GM21515 (cell line): ENCODE measurements at regions not wholly inside any gene's neighbourhood (a gene's known extent, or its start where the extent isn't known, plus 50 kb on each side); places are given as distances from the start of the nearest gene placed in this dataset.

Experiments used
- ATAC-seq: cut with Tn5 transposase; IDR thresholded peaks from one replicate; pipeline ENCODE4 v1.9.1; 2021; ENCODE audit not compliant: unreplicated experiment

DNA sequence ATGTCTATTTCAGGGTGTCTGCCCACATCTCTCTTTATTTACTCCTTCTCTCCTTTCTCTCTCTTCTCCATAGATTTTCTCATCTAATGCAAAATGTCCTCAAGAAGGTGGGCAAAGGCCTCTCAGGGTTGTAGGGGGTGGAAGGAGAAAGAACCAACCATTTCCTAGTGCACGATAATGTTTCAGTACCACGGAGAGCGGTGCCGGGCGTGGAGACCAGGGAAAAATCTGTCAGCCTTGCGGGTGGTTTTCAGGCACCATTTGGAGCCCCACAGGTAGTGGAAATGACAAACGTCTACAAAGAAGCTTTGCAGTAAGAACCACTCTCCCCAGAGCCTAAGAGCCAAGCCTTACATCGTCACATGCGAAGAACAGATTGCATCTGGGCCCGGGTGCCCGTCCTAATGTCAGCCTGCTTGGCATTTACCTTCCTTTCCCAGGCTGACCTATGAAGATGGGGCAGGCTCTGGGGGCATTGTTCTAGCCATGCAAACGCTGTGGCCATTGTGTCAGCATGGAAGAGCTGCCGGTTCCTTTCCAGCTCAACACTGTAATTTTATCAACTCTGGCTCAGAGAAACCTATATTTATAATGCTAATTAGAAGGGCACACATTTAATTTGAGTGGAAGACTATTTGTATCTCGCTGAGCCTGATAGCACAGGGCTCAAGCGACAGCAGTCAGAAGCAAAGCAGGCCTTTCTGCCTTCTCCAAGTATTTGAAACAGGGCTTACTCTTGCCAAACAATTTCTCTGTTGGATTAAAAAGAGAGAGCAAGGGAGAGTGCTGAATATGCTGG lies 430.1 kb upstream of the WWC1 start:
- ATAC-seq: no peak

DNA sequence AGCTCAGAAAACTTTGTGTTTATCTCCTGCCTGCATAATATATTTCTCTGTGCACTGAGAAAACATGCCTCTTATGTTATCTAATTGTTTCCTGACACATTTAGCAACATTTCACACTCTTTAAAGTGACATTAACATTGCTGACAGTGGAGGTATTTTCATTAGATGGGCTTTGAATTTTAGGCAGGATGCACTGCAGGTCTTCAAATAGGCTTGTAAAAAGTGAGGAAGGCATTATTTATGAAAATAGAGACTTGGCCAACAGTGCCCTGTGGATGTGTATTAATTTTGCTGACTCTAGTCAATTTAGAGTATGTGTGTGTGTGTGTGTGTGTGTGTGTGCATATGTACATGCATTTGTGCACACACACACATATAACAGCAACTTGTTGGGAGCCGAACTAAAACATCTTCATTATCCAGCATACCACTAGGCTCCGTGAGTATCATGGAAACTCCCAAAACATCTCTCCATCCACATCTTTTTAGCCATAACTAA lies 429.5 kb upstream of the WWC1 start:
- ATAC-seq: no peak

DNA sequence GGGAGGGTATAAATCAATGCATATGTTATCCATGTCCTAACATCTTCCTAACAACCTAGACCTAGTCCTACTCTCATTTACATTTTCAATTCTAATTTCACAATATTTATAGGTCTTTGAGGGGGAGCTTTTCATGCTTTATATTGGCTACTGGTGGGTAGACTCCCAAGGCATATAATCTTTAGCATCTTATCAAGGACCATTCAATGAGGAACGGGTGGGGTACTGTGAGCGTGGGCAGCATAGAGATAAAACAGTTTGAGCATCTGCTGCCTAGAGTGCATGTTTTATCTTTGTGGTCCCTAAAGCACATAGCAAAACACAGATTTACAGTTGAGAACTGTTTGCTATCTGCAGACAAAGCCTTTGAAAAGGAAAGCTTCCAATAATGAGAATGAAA lies 427.6 kb upstream of the WWC1 start:
- no peak for ATAC-seq

DNA sequence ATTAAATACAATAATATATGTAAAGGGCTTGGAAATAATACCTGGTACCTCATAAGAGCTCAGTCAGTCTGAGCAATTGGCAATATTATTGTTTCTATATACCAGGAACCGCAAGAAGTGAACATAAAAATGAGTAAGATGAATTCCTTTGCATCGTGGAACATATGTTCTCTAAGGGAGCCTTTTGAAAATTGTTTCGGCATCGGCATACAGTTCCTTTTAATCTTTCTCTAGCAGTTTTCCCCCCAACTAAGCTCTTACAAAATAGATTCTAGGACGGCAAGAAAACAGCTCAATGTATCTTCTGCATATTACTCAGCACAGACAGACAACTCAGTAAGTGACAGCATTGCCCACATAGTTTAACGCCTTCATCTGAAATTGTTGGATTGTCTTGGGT lies 426.6 kb upstream of the WWC1 start:
- ATAC-seq: no peak

DNA sequence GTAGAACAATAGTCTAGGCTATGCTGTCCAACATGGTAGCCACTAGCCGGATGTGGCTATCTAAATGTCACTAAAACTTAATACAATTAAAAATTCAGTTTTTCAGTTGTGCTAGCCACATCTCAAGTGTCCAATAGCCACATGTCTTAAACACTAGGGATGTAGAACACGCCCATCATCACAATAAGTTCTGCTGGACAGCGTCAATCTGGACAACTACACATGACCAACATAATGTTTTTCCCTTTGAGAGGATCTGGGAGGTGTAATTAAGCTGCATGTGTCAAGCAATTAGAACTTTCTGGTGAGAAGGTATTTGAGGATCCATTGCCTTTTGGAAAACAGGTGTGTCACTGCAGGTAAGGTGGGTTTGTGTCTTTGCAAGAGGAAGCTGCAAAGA lies 424.6 kb upstream of the WWC1 start:
- ATAC-seq: no peak

DNA sequence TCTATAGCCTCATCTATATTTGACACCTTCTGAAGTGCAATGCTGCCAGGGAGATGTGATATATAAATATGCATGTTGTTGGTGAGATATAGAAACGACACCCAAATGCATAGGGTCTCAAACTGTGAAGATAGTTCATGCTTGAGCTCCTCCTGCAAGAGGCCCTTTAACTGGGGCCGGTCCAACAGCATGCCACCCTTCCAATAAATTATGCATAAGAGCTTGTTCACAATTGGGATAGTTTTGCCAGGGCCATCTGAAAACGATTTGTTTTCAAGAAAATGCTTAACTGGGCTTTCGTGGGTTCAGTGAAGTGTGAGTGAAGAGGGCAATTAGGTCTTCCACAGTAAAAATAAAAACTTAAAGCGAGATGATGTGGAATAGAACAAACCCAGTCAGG lies 424.2 kb upstream of the WWC1 start:
- ATAC-seq: no peak

DNA sequence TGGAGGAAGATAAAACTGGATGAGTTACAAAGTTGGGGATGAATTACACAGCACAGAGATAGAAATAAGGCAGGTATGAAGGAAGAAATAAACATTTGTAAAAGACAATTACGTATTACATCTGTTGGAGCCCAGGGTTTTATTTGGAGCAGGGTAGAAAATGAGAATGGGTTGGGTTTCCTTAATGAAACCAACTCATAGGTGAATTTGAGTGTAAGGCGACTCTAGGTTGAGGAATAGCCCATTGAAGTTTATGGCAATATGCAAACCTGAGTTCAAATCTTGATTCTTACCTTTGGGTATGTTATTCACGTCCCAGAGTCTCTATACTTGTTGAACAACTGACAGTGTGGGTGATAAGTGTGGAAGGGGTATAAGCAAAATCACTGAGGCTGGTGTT lies 422.3 kb upstream of the WWC1 start:
- ATAC-seq: no peak

DNA sequence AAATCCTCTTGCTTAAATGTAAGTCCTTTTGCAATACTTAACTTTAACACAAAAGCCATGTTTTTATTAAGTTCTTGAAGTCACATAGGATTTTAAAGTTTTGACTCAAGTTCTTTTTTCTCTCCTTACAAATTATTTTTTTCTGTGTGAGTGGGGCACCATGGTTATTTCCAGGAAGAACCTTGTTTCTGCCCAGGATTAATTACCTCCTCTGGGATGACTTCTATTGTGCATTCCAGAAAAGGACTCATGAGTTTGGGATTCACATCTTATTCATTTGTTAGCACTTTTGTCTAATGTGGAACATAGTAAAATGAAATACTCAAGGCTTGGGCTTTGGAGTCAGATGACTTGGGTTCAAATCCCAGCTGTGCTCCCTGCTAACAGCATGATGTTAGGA lies 421.4 kb upstream of the WWC1 start:
- no peak for ATAC-seq

DNA sequence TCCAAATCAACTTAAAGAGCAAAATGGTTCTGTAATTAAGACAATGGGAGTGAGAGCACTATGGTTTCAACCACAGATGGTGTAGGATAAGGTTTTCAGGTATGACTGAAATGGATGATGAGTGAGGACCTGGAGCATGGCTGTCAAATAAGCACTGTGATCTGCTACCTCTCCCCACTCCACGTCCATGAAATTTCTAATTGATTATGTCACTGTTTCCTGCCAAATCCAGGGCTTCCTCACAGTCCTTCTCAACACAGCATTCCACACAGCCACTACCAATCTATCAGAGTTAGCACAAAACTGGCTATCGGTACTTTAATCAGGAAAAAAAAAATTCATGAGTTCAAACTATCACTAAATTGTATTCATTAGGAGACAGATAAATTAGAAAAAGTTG lies 420.4 kb upstream of the WWC1 start:
- no peak for ATAC-seq

DNA sequence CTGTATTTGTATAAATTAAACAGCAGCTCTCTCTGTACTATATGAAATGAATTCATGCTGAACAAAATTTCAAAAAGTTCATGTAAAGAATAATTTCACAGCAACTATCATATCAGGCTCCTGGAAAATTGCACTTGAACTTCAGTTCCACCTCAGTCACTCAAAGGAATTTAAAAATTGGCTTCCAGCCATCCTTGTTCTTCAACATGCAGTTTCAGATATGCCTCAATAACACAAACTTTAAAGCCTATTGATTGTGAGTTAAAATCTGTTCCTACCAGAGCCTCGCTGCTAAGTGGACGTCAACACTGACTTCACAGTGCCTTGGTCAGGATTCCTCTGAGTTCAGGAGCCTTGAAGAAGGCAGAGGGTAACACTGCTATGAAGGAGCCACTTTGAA lies 418.7 kb upstream of the WWC1 start:
- no peak for ATAC-seq

DNA sequence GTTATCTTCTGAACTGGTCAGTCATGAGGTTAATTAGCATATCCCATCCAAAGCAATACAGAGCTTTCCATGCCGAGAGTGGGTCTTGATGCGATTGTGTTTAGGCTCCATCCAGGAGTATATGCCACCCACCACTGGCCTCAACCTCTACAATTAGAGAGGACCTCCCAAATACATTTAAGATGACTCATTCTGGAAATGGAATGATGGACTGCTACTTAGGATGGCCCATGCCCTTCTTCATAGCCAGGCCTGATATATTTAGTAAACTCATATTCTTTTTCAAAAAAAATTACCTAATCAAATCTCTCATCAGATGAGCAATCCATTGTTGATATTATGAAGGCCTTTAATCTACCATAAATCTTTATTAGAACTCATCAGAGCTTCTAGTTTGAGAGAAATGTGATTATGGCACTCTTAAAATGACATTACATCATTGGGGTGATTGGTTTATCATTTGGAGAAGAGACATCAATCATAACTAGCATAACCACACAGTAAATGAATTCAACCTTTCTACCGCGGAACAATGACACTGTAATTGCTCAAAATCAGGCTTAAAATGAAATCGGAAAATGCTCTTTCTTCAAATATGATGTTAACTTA lies 414.2 kb upstream of the WWC1 start:
- ATAC-seq: no peak

DNA sequence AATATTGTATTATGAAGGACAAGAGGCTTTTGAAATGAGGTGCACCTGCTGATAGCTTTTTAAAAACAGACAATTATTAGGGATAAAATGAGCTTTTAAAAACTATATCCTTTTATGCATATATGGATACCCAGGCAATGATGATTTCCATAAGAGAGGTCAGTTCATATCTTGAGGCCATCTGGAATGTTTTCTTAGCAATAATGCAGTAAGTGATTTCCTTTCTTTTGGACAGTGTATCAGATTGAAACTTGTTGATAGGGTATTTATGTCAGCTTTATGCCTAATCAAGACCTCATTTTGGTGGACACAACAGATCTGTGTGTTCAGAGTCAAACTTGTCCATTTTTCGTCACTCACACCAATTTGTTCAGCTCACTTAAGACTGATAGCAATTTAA lies 413.5 kb upstream of the WWC1 start:
- no peak for ATAC-seq

DNA sequence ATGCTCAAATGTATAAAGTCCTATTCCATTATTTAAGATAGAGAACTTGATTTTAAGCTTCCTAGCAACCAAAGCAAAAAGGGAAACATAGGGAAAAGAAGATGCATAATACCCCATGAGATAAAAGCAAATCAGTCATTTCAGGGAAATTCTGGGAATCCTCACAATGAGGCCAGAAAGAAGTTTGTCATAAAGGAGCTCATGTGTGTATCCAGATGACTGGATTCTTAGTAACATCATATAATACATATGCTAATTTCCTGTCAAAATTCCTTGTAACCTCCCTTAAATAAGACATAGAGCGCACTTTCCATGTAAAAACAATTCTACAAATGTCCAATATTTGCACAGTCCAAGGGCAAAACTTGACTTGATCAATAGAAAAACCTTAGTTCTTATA lies 411.0 kb upstream of the WWC1 start:
- no peak for ATAC-seq

DNA sequence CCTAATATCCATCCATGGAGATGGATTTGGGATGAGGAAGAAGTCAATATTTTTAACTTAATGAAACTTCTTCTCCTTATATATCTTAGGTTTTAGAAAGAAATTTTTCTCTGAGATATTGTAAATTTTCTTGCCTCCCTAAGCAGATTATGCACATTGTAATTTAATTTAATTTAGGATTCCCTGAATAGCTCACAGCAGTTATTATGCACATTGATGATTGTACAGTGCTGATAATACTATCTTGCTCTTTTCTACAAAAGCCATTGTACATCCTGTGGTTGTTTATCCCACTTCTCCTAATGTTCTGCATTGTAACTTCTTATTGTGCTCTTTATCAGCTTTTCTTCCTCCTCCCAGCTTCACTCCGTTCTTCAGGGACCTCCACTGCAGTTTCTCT lies 410.4 kb upstream of the WWC1 start:
- no peak for ATAC-seq

DNA sequence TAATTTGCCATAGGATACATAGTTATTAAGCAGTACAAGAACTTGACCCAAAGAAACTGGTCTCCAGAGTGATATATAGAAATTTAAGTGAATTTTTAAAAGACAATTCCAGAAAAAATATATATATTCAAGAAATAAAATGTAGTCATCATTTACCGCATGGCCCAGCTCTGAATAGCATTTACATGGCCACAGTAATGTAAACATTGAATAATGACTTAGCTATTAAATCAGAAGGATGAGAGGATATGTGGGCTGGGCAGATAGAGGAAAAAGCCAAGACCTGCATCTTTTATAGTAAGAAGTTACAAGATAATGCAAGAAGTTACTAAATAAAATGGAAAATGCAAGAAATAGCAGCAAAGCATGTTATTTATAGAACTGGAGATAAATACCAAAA lies 405.2 kb upstream of the WWC1 start:
- ATAC-seq: no peak

DNA sequence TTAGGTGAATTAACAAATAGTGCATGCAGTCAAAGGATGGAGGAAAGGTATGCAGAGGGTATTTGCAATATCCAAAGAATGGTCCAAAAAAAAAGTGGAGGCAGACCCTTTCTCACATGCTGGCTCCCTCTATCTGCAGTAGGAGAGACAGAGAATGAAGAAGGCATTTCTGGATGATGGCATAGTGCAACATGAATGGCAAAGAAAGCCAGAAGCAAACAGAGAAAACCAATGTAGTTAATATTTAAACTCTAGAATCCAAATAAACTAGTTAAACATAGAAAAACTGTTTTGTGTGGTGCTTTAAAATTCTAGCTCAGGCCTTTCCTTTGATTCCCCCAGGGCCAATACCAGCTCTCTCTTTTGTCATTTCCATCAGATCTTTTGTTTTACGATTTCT lies 403.1 kb upstream of the WWC1 start:
- no peak for ATAC-seq

DNA sequence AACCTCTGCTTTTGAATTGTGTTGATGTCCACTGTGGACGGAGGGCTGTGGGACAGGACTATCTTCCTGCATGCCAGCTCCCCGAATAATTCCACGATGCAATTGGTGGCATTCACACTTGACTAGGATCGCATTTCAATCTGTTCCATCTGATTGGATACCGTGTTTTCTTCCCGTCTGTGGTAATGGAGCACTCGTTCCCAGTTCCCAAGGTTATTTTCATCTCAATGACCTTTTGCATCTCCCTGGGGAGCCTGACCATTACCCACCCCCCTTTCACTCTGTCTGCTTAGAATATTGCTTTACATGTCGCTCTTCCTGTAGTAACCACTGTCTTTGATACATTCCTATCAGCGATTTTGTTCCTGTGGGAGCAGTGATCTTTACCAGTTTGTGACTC lies 402.2 kb upstream of the WWC1 start:
- no peak for ATAC-seq

DNA sequence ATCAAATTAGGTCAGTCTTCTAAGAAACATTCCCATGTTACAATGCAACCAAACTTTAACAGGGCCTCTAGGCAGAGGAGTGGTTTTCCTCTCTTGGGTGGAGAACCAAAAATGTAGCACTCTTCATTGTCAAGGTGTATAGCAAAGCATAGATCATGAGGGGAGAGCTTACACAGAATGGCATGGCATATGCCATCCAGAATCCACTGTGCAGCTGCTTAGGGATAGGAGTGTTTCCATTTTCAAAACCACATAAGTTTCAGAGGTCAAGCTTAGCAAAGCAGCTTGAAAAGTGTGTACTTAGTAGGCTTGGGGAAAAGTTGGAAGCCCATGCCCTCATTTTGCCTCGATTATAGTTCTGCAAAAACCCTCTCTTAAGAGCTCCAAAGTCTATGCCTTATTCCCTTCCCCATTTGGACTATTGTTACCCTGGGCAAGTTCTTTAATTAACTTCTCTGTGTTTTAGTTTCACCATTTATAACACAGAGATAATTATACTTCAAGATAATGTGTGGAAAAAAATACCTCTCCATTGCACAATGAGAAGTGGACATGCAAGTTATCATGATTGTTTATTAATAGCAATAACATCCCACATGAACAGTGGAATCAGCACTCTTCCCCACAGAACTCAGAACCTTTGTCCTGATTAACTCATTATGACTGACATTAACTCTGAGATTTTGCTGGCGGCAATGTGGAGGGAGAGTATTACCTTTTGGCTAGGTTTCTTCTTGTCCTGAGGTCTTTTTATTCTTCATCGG lies 398.9 kb upstream of the WWC1 start:
- ATAC-seq: no peak

DNA sequence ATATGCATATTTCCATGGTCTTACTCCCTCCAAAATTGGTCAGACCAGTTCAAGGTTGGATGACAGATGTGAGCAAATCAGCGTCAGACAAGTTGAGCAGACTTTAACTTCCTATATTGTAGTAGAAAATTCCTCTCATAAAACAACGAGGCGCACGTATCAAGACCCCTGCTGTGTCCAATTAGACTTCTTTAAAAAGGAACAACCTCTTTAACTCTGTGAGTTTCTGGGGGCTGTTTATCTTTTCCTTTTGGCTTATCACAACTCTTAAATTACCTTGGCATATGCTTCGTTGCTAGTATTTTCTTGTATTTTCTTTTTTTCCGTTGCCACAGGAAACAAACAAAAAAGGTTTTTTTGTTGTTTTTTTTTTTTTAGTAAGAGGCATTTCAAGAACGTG lies 398.2 kb upstream of the WWC1 start:
- ATAC-seq: no peak

DNA sequence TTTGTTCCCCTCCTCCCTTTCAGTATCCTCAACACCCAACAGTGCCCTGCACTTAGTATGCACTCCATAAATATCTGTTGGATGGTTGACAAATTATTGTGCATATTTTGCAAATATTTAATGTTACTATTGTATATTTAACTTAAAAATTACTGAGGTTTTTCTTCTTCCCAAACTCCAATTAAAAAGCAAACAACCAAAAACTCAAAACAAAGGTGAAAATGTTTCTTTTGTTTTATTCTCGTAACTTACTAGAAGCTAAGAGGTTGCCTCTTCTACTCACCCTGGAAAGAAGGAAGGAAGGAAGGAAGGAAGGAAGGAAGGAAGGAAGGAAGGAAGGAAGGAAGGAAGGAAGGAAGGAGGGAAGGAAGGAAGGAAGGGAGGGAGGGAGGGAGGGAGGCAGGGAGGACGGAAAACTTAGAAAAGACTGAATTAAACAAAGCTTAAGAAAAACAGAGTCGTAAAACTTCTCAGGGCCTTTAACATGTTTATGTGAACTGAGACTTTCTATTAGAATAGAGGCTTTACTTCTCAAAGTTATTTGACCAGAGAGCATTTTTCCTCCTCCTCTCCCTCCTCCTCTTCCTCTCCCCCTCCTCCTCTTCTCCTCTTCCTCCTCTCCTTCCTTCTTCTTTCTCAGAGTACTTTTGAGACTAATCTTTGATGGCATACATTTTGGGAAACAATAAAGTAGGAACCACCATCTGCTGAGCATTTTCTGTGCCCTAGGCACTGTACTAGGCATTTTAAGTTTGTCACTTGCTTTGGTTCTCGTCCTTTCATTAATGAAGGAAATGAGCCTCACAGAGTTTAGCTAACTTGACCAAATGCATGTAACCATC lies 396.6 kb upstream of the WWC1 start:
- ATAC-seq: no peak
